Loucy (cell line): ENCODE measurements at regions not wholly inside any gene's neighbourhood (a gene's known extent, or its start where the extent isn't known, plus 50 kb on each side); places are given as distances from the start of the nearest gene placed in this dataset.

Experiments
- CTCF ChIP-seq: fragments of 200-600 bp; sonication (generic); conservative IDR thresholded peaks from 2 replicates; pipeline ENCODE4 v1.5.1; 2014; ENCODE audit warnings: mild to moderate bottlenecking, antibody characterized with exemption, low read length
- EZH2phosphoT487 ChIP-seq: fragments of 200-600 bp; IDR thresholded peaks from 2 replicates; pipeline ENCODE4 v1.6.1; 2018; ENCODE audit warnings: antibody characterized with exemption, mild to moderate bottlenecking, moderate library complexity, borderline replicate concordance

- TF ChIP-seq CTCF = no peak
- TF ChIP-seq EZH2phosphoT487 = no peak
Measured at GRCh38 chr17:52724578-52724977, 566.1 kb upstream of the CA10 start.
